ENCODE measurements at regions not wholly inside any gene's neighbourhood (a gene's known extent, or its start where the extent isn't known, plus 50 kb on each side); places are given as distances from the start of the nearest gene placed in this dataset.

- TF ChIP-seq FOS (IDR thresholded peaks at IDR 0.05; ENCODE audit: low read depth, low read length) (no peak), CTCF (conservative IDR thresholded peaks at IDR 0.05; ENCODE audit: low read depth, low read length) (no peak), POLR2A (IDR thresholded peaks at IDR 0.05; ENCODE audit: low read depth, low read length) (no peak), SMC3 (IDR thresholded peaks at IDR 0.05; ENCODE audit: low read depth, low read length) (no peak), BHLHE40 (IDR thresholded peaks at IDR 0.05; ENCODE audit: low read depth, low read length) (no peak), RAD21 (IDR thresholded peaks at IDR 0.05; ENCODE audit: low read length) (no peak), MAFK (IDR thresholded peaks at IDR 0.05; ENCODE audit: low read depth, low read length) (peak; percentile 36; the same call in 1 of the 2 replicates), RFX5 (IDR thresholded peaks at IDR 0.05; ENCODE audit: low read depth, low read length) (no peak), CEBPB (IDR thresholded peaks at IDR 0.05; ENCODE audit: low read depth, low read length) (no peak), USF2 (IDR thresholded peaks at IDR 0.05; ENCODE audit: low read depth, low read length) (no peak), ELK1 (IDR thresholded peaks at IDR 0.05; ENCODE audit: borderline replicate concordance, low read depth, low read length) (no peak), CHD1 (IDR thresholded peaks at IDR 0.05; ENCODE audit: low read depth, low read length) (no peak), RCOR1 (IDR thresholded peaks at IDR 0.05; ENCODE audit: insufficient replicate concordance, low read length) (no peak)
Observed at GRCh38 chr4:23016981-23017380, 324.2 kb downstream of the GBA3 start.
